ENCODE measurements at regions not wholly inside any gene's neighbourhood (a gene's known extent, or its start where the extent isn't known, plus 50 kb on each side); places are given as distances from the start of the nearest gene placed in this dataset.
"Not testable (repeated sequence)": the region's sequence is repeated elsewhere in the genome, so short reads cannot be mapped to it uniquely, and the experiment has no call there.

DNA sequence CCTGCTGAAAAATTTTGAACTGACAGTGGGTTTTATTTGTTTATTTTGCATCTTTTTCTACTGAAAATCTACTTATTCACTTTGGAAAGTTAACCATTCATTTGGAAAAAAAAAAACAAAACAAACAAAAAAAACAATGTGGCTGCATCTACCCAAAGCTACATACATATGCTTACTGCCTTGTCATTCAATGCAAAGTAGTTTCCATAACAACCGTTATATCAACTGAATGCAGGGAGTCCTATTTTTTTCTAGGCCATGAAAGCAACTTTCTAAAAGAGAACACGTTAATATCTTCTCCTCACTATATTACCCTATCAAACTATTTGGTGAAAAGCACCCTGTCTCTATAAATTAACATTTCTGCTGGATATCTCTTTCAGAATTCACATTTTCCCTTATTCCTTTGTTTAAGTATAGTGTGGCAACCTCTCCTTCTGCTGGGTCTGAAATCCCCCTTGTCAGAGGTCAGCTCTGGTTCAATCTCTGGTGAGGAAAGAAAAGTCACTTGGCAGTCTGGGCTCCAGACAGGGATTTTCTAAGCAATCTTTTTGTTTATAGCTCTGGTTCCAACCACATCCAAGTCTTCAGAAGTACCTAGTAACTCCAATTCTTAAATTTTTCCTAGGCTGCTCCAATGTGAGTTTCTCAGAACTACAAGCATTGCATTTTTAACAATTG, 528.4 kb upstream of the TOM1L1 start:
- no peak for DNase-seq

DNA sequence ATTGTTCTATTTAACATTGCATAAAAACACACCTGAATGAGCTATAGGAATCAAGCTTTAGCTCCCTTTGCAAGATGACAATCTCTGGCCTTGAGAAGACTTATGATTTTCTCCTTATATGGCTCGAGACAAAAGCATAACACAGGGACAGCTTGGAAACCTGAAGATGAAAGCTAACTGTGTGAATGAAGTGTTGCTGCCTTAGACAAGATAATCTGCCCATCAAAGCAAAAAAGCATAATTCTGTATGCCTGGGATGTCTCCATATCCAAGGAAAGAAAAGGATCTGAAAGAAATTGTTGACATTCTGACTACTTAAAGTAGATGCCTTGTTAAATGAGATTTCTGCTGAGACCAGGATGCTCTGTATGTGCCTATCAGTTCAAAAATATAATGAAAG, 526.7 kb upstream of the TOM1L1 start:
- DNase-seq: no peak

- DNase-seq: not testable (repeated sequence)
Measured at GRCh38 chr17:54376409-54376808, 524.2 kb upstream of the TOM1L1 start.

- DNase-seq: no peak
Measured at GRCh38 chr17:54381482-54381881, 519.2 kb upstream of the TOM1L1 start.

DNA sequence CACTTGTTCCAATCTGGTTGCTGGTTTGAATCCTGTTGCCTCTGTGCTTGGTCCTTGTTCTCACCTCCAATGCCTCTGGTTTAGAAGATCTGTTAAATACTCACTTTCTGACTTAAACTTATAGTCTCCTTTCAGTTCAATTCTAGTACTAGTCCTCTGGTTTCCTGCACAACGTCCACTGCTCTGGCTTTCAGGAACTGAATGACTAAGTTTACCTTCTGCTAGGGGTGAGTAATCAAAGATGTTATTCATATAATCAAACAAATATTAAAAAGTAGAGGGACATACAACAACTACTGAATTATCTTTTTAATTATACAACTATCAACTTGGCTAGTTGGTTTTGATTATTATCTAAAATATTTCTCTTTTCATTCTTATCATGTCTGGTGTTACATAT, 496.4 kb upstream of the TOM1L1 start:
- no peak for DNase-seq

- DNase-seq: no peak
Measured at GRCh38 chr17:54405826-54406225, 494.8 kb upstream of the TOM1L1 start.

- DNase-seq: no peak
Measured at GRCh38 chr17:54408731-54409130, 491.9 kb upstream of the TOM1L1 start.

DNA sequence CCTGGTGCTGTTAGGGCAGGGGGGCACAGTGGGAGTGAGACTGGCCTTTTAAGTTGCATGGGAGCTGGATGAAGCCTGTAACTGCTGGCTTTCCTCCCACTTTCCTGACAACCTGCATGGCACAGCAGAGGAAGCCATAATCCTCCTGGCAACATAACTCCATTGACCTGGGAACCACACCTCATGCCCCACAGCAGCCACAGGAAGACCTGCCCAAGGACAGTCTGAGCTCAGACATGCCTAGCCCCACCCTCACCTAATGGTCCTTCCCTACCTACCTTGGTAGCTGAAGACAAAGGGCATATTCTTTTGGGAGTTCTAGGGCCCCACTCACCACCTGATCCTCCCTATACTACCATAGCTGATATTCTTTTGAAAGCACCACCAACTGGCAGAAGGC, 482.2 kb upstream of the TOM1L1 start:
- no peak for DNase-seq

- DNase-seq: no peak
Measured at GRCh38 chr17:54425671-54426070, 475.0 kb upstream of the TOM1L1 start.

- no peak for DNase-seq
Measured at GRCh38 chr17:54426296-54426886, 474.3 kb upstream of the TOM1L1 start.

DNA sequence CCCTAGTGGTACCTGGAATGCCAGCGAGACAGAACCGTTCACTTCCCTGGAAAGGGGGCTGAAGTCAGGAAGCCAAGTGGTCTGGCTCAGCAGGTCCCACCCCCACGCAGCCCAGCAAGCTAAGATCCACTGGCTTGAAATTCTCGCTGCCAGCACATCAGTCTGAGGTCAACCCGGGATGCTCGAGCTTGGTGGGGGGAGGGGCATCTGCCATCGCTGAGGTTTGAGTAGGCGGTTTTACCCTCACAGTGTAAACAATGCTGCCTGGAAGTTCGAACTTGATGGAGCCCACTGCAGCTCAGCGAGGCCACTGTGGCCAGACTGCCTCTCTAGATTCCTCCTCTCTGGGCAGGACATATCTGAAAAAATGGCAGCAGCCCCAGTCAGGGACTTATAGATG, 464.7 kb upstream of the TOM1L1 start:
- DNase-seq: no peak

GRCh38 chr17:54439816-54440215, 460.8 kb upstream of the TOM1L1 start:
- no peak for DNase-seq

- no peak for DNase-seq
Measured at GRCh38 chr17:54451051-54451450, 449.6 kb upstream of the TOM1L1 start.

DNA sequence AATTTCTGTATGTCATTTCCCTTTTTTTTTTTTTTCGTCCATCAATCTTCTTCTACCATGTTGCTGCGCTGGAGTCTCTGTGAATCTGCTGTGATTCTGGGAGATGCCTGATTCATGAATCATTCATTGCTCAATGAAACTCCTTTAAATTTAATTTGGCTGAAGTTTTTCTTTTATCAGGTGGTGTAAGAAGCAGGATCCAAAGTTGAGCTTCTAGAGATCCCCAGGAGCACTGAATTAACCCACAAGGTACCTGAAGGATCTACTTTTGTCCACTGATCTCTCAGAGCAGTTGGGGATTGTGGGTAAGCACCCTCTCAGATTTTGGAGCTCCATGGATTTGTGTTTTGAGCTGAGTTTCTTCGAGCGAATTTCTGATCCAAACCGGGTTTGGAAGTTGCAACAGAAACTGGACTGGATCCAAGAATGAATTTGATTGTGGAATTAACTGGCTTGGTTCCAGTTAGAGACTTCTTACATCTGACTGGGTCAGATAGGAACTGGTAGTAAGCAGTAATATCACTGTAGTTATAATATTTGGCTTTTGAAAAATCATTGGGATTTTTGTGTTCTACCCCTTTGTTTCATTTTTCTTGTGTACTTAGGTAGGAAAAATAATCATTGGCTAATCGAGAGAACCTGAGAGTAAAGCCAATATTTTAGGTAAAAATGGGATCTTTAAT, 447.8 kb upstream of the TOM1L1 start:
- DNase-seq: no peak

GRCh38 chr17:54455251-54455868, 445.3 kb upstream of the TOM1L1 start:
- no peak for DNase-seq

GRCh38 chr17:54465443-54465842, 435.2 kb upstream of the TOM1L1 start:
- not testable (repeated sequence) for DNase-seq

DNA sequence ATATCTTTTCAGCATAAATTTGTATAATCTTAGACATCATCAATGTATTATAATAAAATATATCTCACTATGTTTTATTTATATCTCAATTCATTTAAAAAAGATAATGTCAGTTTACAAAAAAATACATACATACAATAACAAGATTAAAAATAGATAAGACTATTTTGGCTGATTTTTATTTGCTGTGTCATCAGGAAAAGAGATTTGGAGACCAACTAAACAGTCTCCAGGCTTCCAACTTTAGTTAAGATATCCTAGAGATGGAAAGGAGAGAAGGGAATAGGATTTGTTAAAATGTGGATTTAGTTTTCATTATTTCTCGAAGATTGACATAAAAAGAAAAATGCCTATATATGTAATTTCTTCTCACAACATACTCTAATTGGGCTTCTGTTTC, 433.8 kb upstream of the TOM1L1 start:
- DNase-seq: no peak

DNA sequence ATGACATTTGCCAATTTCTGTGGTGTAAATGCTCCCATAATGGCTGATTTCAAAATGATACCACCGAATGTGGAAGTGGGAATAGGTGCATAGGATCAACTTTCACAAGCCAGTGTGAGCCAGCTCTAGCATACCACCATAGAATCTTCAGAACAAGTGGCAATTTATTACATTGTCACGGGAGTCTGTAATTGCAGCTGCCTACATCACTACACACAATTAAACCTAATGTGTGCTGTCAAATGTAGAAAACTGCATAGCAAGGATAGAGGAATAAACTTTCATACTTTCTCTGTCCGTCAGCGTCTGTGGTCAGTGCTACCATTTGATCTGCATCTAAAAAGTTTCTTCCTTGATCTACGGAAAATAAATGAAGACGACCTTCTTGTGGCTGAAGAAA, 417.8 kb upstream of the TOM1L1 start:
- no peak for DNase-seq

DNA sequence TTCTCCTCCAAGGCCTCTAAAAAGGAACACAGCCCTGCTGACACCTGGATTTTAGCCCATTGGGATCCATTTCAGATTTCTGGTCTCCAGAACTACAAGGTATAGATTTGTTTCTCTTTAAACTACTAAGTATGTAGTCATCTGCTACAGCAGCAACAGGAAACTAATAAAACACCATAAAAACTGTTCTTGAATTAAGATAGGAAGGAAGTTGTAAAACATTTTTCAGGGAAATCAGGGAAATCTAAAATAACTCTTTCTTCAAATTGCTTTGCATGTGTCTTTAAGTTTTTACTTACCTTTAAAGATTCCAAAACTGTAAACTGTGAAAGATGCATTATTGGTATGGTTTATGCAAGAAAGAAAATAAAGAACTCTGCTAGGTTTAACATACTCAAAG, 407.0 kb upstream of the TOM1L1 start:
- DNase-seq: no peak

DNA sequence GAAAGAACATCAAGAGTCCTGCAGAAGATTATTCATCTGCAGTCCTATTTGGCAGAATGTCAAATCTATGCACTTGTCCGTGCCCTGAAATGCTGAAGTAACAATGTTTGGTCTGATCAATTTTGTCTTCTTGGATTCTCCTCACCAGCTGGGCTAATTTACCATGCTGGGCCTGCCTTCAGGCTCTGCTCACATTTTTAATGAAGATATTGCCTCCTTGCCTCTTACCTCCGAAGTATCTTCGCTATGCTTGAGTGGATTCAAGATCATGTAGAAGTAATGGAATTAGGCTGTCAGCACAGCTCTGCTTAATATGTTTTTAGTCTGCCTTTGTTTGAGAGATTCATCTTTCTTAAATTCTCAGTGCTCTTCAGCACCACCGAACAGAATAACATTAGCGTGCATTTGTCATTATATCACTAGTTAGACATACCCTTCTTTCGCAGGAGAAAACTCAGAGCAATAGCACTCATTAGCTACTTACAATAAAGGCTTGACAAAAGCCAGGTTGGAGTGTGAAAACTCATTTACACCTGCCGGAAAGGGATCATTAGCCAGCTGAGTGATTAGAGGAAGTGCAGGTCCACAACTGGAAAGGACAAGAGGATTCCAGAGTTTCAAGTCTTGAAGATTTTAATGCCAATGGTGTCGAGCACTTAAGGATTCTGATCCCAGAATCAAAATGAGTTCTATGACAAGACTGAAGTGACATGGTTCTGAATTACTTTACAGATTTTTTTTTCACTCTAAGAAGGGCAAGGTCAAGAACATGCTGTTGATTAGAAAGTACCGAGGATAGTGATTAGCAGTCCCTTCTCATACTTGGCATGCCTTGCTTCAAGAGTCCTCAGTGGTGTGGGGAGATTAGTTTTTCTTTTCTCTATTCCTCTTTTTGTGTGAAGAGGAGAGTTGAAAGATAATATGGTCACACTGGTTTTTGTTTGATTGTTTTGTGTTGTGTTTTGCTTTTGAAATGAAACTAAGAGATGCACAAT, 405.6 kb upstream of the TOM1L1 start:
- no peak for DNase-seq

DNA sequence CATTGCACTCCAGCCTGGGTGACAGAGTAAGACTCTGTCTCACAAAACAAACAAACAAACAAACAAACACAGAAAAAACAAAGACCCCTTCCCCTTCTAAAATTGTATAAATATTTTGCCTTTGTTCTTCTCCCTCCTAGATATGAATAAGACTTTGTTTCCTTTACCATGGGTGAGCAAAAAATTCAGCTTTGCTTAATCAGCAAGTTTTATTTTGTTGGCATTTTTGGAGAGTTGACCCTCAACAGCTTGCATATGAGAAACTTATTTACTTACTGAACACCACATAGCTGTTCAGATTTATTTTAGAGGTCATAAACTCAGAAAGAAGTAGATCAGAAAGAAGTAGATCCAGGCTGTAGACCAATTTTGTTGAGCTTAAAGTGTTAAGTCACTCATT, 395.2 kb upstream of the TOM1L1 start:
- DNase-seq: no peak

- no peak for DNase-seq
Measured at GRCh38 chr17:54518706-54519105, 381.9 kb upstream of the TOM1L1 start.

DNA sequence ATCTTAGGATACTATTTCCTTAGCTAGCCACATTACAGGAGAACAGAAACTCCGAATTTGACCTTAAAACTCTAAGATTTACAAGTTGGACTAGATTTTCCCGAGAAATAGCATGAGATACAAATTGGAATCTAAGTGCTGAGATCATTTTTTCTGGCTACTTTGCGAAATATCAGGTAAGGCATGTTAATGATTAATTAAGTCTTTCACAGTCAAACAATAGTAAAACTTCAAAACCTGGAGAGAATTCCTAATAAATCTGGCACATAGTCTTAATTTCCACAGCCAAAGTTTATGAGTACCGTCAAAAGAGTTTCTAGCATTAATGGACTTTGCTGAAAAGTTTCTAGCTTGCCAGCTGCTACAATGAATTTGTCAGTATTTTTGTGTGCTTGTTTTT, 379.5 kb upstream of the TOM1L1 start:
- DNase-seq: no peak

Measured in NCI-H510A (cell line).